ENCODE measurements at regions not wholly inside any gene's neighbourhood (a gene's known extent, or its start where the extent isn't known, plus 50 kb on each side); places are given as distances from the start of the nearest gene placed in this dataset.

DNA sequence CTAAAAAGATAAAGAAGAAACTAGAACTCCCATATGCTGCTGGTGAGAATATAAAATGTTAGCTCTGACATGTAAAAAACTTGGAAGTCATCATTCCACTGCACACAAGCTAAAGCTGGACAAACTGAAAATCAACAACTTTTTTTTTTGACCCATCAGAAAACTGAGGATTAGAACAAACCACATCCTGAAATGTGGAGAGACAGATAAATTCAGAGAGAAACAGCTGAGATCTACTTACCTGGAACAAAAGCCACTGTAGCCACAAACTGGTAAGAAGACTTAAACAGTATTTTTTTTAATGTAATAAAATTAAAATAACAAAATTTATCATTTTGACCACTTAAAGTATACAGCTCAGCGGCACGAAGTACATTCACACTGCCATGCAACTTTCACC is 408.5 kb upstream of the RGS17 start:
- no peak overlapping the region for H3K4me3 ChIP-seq (ENCODE audit: low read depth, low read length)
- TF ChIP-seq, protein P1, sequence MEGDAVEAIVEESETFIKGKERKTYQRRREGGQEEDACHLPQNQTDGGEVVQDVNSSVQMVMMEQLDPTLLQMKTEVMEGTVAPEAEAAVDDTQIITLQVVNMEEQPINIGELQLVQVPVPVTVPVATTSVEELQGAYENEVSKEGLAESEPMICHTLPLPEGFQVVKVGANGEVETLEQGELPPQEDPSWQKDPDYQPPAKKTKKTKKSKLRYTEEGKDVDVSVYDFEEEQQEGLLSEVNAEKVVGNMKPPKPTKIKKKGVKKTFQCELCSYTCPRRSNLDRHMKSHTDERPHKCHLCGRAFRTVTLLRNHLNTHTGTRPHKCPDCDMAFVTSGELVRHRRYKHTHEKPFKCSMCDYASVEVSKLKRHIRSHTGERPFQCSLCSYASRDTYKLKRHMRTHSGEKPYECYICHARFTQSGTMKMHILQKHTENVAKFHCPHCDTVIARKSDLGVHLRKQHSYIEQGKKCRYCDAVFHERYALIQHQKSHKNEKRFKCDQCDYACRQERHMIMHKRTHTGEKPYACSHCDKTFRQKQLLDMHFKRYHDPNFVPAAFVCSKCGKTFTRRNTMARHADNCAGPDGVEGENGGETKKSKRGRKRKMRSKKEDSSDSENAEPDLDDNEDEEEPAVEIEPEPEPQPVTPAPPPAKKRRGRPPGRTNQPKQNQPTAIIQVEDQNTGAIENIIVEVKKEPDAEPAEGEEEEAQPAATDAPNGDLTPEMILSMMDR (IDR thresholded peaks at IDR 0.05; ENCODE audit: control insufficient read depth, extremely low read depth, insufficient read depth), result no peak
- no peak for DNase-seq (ENCODE audit: low read depth)

DNA sequence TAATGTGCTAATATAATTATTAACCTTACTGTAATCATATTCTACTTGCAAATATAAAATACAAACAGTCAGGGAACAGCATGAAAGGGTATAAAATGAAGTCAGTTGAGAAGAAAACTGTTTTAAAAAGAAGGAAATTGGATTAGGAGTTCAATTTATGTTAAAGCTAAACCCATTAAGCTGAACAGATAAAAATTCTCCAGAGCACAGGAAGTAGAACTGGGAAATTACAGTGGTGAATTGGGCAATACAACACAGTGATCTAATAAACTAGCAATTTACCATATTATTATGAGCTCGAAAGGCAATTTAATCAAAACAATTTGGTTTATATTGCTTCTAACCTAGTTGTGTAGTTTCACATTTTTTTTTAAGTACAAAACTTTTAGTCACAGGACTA is 407.4 kb upstream of the RGS17 start:
- TF ChIP-seq, protein P1 (IDR thresholded peaks at IDR 0.05; ENCODE audit: control insufficient read depth, extremely low read depth, insufficient read depth), result no peak
- no peak for DNase-seq (ENCODE audit: low read depth)
- no peak overlapping the region for H3K4me3 ChIP-seq (ENCODE audit: low read depth, low read length)

DNA sequence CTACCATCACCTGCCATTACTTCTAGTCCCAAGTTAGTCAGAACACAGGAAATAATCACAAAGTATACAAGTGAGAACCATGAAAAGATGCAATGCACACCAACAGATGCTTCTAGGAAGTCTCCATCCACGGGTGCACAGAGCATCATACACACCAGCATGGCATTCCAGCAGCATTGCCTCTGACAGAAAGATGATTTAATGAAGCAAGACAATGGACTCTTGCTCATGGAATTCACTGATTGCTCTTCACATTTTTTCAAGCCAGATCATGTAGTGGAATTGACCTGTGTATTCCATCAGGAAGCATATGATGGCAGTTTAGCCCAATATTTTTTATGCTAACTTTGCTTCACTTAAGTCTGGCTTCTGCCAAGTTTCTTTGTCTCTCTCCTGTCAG is 406.3 kb upstream of the RGS17 start:
- TF ChIP-seq, protein P1 (IDR thresholded peaks at IDR 0.05; ENCODE audit: control insufficient read depth, extremely low read depth, insufficient read depth), result no peak
- no peak overlapping the region for H3K4me3 ChIP-seq (ENCODE audit: low read depth, low read length)
- no peak for DNase-seq (ENCODE audit: low read depth)

DNA sequence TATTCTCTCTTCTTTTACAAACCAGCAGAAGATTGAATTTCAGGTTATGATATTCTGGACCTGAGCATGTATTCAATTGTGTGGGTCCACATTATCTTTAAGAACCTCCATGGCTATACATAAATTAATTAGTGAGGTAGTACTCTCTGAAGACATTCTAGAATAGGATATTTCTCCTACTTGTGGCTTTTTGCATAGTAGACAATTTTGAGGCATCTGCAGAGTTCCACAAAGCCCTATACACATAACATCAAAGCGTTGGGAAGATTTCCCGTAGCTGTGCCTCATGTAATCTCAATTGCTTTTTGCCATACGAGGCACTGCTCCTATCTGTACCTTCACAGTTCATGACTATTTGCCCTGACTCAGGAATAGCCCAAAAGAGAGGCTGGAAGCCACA is 395.4 kb upstream of the RGS17 start:
- TF ChIP-seq, protein P1 (IDR thresholded peaks at IDR 0.05; ENCODE audit: control insufficient read depth, extremely low read depth, insufficient read depth), result no peak
- DNase-seq (ENCODE audit: low read depth), result no peak
- H3K4me3 ChIP-seq (ENCODE audit: low read depth, low read length), result no peak overlapping the region

DNA sequence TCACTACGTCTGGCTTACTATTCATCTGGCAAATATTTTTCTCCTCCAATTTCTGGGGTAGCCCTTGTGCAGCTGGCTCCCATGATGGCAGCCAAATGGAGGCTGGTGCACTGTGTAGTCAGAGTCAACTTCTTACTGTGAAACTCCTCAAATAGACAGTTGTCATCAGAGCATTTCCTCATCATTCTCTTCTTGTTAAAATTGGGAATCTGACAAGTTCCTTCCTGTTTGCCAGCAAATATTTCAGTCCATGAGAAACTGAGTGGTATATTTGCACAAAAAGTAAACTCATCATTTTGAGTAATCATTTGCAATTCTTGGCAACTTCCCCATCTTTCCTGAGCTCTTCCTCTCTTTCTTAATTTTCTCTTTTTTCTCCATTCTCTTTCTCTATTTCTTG is 394.9 kb upstream of the RGS17 start:
- TF ChIP-seq, protein P1 (IDR thresholded peaks at IDR 0.05; ENCODE audit: control insufficient read depth, extremely low read depth, insufficient read depth), result no peak
- no peak for DNase-seq (ENCODE audit: low read depth)
- no peak overlapping the region for H3K4me3 ChIP-seq (ENCODE audit: low read depth, low read length)

DNA sequence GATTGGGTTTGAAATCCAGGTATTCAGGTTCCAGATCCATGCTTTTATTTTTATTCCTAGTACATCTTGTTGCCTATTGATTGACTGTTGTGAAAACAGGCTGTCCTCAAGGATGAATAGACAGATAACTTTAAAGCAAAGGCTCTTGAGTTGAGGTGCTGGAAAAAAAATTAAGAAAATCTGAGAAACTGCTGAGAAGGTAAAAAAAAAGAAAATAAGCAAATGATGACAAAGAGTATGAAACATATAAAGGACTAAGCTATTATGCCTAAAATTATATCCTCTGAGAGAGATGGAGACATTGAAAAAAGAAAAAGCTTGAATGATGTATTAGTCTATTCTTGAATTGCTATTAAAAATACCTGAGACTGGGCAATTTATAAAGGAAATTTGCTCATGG is 392.3 kb upstream of the RGS17 start:
- DNase-seq (ENCODE audit: low read depth), result no peak
- H3K4me3 ChIP-seq (ENCODE audit: low read depth, low read length), result no peak overlapping the region
- TF ChIP-seq, protein P1 (IDR thresholded peaks at IDR 0.05; ENCODE audit: control insufficient read depth, extremely low read depth, insufficient read depth), result no peak

DNA sequence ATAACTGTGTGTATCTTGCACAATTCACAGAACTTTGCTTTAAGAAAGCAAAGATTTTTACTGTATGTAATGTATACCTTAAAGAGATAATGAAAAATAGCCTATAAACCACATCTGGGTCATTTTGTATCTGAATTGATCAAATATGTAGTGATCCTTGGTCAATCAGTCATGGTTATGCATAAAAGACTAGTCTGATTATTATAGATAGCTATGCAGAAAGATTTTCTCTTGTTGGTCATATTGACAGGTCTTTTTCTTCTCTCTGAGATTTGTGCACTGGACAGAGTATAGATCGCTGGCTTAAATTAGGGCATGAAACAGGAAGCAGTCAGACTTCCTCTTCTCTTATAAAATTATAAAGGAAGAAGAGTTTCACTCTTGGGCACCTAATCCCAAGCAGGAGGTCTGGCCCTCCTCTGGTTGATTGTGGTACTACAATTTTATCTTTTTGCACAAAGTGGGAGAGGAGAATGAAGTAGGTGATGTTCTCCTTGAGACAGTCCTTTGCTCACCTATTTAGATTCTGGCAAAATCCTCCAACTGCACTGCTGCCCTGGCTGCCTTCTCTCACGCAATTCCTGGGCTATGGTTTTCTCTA is 380.9 kb upstream of the RGS17 start:
- DNase-seq (ENCODE audit: low read depth), result no peak
- no peak overlapping the region for H3K4me3 ChIP-seq (ENCODE audit: low read depth, low read length)
- TF ChIP-seq, protein P1 (IDR thresholded peaks at IDR 0.05; ENCODE audit: control insufficient read depth, extremely low read depth, insufficient read depth), result peak; percentile 74
